BLaER1 treated with 17β-estradiol and CSF1 and Interleukin-3, amounts not matched to agents 10 nM and 100 nM (cell line): ENCODE measurements at regions not wholly inside any gene's neighbourhood (a gene's known extent, or its start where the extent isn't known, plus 50 kb on each side); places are given as distances from the start of the nearest gene placed in this dataset.
"Not testable (repeated sequence)": the region's sequence is repeated elsewhere in the genome, so short reads cannot be mapped to it uniquely, and the experiment has no call there.

Experiments used
- H3K27ac ChIP-seq, 11 experiments: shearing (Covaris generic); formaldehyde crosslinking; 2 replicates each; pipeline ENCODE4 v1.8.1; 2022
- H3K27me3 ChIP-seq, 11 experiments: shearing (Covaris generic); formaldehyde crosslinking; 2 replicates each; pipeline ENCODE4 v1.8.1; 2022
- H3K36me3 ChIP-seq, 11 experiments: shearing (Covaris generic); formaldehyde crosslinking; 2 replicates each; pipeline ENCODE4 v1.8.1; 2022
- H3K4me1 ChIP-seq, 10 experiments: shearing (Covaris generic); formaldehyde crosslinking; 2 replicates each; pipeline ENCODE4 v1.8.1; 2022
- H3K4me2 ChIP-seq, 11 experiments: shearing (Covaris generic); formaldehyde crosslinking; 2 replicates each; pipeline ENCODE4 v1.8.1; 2022
- H3K4me3 ChIP-seq, 10 experiments: shearing (Covaris generic); formaldehyde crosslinking; 2 replicates each; pipeline ENCODE4 v1.8.1; 2022
- H3K9ac ChIP-seq, 11 experiments: shearing (Covaris generic); formaldehyde crosslinking; 2 replicates each; pipeline ENCODE4 v1.8.1; 2022
- H3K9me3 ChIP-seq, 11 experiments: shearing (Covaris generic); formaldehyde crosslinking; replicated peaks in 1 of 11; 2 replicates each; pipeline ENCODE4 v1.8.1; 2022
- H4K20me1 ChIP-seq, 11 experiments: shearing (Covaris generic); formaldehyde crosslinking; 2 replicates each; pipeline ENCODE4 v1.8.1; 2022

DNA sequence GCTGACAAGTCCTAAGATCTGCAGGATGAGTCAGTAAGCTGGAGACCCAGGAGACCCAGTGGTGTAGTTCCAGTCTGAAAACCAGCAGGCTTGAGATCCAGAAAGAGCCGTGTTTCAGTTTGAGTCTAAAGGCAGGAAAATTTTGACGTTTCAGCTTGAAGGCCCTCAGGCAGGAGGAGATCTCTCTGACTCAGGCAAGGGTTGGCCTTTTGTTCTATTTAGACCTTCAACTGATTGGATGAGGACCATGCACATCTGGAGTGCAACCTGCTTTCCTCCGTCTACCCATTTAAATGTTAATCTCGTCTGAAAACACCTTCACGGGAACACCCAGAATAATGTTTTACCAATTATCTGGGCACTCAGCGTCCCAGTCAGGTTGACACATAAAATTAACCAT, 69.5 kb downstream of the NPIPA7 start:
- not testable (repeated sequence) for H3K4me1 ChIP-seq, H3K27ac ChIP-seq, H3K4me3 ChIP-seq, H3K9me3 ChIP-seq, H3K9ac ChIP-seq, H3K36me3 ChIP-seq, H3K4me2 ChIP-seq, H4K20me1 ChIP-seq, H3K27me3 ChIP-seq

DNA sequence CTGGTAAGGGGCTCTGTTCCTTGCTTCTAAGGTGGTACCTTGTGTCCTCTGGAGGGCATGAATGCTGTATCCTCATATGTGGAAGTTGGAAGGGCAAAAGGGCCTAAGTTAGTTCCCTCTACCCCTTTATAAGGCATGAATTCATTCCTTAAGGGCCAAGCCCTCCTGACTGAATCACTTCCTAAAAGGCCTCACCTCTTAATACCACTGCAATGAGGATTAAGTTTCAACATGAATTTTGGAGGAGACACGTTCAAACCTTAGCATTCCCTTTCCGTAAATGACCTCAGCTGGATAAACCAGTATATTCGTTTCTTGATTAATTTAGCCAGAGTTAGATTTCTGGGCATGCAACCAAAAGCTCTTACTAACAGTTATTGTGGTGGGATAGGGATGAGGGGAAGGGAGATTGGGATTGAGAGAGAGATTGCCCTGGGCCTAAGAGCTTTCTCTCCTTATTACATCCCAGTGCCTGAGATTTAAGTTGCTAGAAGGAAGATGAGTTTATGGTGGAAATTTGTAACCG, 70.8 kb downstream of the NPIPA7 start:
- not testable (repeated sequence) for H3K27ac ChIP-seq, H3K4me1 ChIP-seq, H4K20me1 ChIP-seq, H3K9ac ChIP-seq, H3K27me3 ChIP-seq, H3K36me3 ChIP-seq, H3K9me3 ChIP-seq, H3K4me2 ChIP-seq, H3K4me3 ChIP-seq

DNA sequence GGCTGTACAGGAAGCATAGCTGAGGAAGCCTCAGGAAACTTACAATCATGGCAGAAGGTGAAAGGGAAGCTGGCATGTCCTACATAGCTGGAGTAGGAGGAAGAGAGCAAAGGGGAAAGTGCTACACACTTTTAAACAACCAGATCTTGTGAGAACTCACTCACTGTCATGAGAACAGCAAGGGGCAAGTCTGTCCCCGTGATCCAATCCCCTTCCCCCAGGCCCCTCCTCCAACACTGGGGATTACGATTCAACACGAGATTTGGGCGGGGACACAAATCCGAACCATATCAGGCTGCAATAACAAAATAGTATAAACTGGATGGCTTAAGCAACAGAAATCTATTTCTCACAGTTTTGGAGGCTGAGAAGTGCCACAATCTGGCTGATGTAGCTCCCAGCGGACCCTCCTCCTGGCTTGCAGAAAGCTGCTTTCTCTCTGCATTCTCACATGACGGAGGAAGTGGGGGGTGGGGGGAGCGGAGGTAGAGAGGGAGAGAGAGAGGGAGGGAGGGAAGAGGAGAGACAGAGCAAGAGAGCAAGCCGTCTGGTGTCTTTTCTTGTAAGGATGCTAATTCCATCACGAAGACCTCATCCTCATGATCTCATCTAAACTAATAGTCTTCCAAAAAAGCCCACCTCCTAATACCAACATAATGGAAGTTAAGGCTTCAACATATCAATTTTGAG, 72.9 kb downstream of the NPIPA7 start:
- not testable (repeated sequence) for H3K27ac ChIP-seq, H3K9ac ChIP-seq, H3K27me3 ChIP-seq, H3K4me3 ChIP-seq, H4K20me1 ChIP-seq, H3K4me1 ChIP-seq, H3K4me2 ChIP-seq, H3K36me3 ChIP-seq, H3K9me3 ChIP-seq

DNA sequence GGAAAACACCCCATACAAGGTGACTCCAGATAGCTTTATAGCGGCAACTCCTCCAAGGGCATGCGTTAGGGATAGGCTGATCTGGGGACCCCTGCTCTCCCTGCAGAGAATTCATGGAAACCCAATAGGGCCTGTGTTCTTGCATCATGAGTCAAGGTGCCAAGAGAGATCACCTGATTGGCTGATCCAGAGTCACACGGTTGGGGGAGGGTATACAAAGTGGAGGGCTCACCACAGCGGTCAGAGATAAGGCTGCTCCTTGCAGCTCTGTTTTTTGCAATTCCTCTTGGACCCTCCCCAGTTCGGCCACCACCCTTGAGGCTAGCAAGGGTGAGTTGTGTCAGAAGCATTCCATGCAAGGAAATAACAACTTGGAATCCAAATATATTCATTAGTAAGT, 79.6 kb downstream of the NPIPA7 start:
- H3K9me3 ChIP-seq, H3K4me2 ChIP-seq, H3K9ac ChIP-seq, H3K27ac ChIP-seq, H3K36me3 ChIP-seq, H3K27me3 ChIP-seq, H3K4me1 ChIP-seq, H3K4me3 ChIP-seq, H4K20me1 ChIP-seq: not testable (repeated sequence)

DNA sequence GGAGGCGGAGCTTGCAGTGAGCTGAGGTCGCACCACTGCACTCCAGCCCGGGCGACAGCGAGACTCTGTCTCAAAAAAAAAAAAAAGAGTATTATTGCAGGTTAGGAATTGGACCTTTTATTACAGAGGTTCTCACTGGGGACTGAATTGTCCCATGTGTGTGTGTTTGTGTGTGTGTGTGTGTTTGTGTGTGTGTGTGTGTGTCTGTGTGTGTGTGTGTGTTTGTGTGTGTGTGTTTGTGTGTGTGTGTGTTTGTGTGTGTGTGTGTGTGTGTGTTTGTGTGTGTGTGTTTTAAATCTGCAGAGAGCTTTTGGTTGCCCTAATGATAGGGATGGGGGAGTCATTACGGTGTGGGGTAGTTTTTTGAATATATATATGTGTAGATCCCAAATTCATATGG, 84.9 kb downstream of the NPIPA7 start:
- H3K4me3 ChIP-seq, H3K27ac ChIP-seq, H3K36me3 ChIP-seq, H3K4me2 ChIP-seq, H3K4me1 ChIP-seq, H3K27me3 ChIP-seq, H3K9ac ChIP-seq, H4K20me1 ChIP-seq, H3K9me3 ChIP-seq: not testable (repeated sequence)

DNA sequence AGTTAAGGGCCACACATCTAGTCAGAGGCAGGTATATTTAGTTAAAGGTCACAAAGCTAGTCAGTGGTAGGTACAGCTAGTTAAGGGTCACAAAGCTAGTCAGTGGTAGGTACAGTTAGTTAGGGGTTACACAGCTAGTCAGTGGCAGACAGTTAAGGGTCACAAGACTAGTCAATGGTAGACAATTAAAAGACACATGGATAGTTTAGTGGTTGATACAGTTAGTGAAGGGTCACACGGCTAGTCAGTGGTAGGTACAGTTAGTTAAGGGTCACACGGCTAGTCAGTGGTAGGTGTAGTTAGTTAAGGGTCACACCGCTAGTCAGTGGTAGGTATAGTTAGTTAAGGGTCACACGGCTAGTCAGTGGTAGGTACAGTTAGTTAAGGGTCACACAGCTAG, 110.0 kb downstream of the NPIPA7 start:
- not testable (repeated sequence) for H3K4me1 ChIP-seq

DNA sequence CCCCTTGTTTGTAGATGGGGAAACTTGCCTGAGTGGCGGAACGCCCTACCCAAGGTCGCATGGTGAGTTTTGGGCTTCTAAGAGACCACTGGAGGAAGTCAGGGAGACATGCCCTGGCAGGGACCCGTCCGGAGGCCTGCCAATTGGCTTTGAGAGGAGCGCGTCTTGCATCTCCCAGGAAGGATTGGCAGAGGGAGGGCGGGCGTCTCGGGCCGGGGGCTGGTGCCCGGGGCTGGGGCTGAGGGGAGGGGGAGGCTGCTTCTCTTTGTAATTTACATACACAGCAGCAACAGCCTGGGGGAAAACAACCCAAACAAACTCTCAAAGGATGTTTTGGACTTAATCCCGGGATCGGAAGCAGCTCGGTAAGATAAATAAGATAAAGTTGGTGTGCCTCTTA, 110.5 kb downstream of the NPIPA7 start:
- H3K4me1 ChIP-seq, H3K4me2 ChIP-seq, H3K4me3 ChIP-seq, H4K20me1 ChIP-seq, H3K9ac ChIP-seq, H3K9me3 ChIP-seq, H3K27ac ChIP-seq, H3K27me3 ChIP-seq, H3K36me3 ChIP-seq: not testable (repeated sequence)

More for the DNA sequence above, 110.0 kb downstream of the NPIPA7 start:
- H3K4me2 ChIP-seq, H3K27ac ChIP-seq, H3K27me3 ChIP-seq, H4K20me1 ChIP-seq, H3K9me3 ChIP-seq, H3K4me3 ChIP-seq, H3K9ac ChIP-seq, H3K36me3 ChIP-seq: not testable (repeated sequence)

DNA sequence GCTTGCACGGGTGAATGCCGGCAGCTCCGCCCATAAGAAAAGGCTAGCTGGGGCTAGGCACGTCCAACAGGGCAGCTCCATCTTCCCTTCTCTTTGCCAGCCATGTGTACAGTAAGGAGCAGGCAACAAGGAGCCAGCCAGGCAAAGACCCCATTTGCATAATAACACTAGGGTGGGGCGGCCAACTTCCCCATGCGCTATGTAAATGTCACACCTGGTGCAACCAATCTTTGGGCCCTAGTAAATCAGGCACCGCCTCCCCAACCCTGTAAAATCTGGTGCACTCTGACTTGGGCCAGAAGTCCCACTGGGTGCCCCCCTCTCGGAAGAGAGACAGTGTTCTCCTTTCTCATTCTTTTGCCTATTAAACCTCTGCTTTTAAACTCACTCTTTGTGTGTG, 115.2 kb downstream of the NPIPA7 start:
- not testable (repeated sequence) for H3K36me3 ChIP-seq, H3K4me2 ChIP-seq, H3K4me3 ChIP-seq, H3K9me3 ChIP-seq, H4K20me1 ChIP-seq, H3K9ac ChIP-seq, H3K4me1 ChIP-seq, H3K27ac ChIP-seq, H3K27me3 ChIP-seq

DNA sequence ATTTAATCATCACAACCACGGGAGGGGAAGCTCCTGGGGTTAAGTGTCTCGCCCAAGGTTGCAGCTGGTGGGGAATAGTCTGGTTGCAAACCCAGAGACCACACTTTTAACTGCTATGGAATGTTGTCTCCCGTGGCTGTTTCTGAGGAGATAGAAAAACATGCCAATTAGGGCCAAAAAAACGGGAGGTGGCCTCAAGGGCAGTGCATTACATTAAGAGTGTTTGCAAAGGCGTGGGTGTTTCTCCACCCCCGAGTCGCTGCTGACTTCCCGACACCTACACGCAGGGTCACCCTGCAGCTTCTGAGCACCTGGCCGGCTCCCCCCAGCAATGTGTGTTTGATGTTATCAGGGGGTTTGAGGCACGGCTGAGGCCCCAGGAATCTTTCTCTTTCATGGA, 116.1 kb downstream of the NPIPA7 start:
- H3K4me1 ChIP-seq, H3K27ac ChIP-seq, H3K4me2 ChIP-seq, H3K4me3 ChIP-seq, H3K27me3 ChIP-seq, H3K9me3 ChIP-seq, H3K36me3 ChIP-seq, H4K20me1 ChIP-seq, H3K9ac ChIP-seq: not testable (repeated sequence)

DNA sequence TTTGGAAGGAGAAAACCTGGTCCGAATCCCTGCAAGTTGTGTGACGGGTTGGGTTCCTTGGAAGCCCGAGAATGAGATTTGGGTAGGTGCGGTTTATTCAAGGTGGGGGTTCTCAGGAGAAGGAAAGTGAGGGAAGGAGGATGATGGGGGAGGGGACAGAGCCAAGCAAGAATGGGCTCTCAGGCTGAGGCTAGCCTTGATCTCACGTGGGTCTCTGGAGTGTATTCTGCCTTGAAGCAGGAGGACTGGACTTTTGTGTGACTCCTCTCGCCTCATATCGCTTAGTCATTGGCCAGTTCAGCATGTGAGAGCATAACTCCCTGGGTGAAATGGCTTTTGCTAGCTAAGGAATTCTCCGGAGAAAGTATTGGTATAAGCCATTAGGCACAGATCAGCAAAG, 120.9 kb downstream of the NPIPA7 start:
- H3K36me3 ChIP-seq, H3K27ac ChIP-seq, H3K27me3 ChIP-seq, H3K9ac ChIP-seq, H4K20me1 ChIP-seq, H3K4me3 ChIP-seq, H3K4me2 ChIP-seq, H3K9me3 ChIP-seq, H3K4me1 ChIP-seq: not testable (repeated sequence)

DNA sequence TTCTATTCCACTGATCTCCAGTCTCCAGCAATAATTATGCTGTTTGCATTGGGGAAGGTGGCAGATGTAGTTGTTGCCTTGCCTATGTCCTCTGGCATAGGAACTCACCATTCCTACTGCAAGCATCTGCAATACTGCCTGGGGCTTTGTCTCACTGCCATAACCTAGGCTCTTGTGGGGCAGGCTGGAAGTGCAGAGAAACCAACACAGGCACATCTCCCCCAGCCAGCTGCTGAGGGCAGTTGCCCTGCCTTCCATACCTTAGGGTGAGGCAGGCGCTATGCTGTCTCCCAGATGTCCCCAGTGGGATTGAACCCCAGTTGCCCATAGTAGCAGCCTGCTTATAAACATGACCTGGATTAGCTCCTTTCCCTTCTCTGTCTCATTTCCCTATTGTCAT, 128.1 kb downstream of the NPIPA7 start:
- not testable (repeated sequence) for H4K20me1 ChIP-seq, H3K9me3 ChIP-seq, H3K9ac ChIP-seq, H3K27ac ChIP-seq, H3K36me3 ChIP-seq, H3K4me1 ChIP-seq, H3K27me3 ChIP-seq, H3K4me3 ChIP-seq, H3K4me2 ChIP-seq

DNA sequence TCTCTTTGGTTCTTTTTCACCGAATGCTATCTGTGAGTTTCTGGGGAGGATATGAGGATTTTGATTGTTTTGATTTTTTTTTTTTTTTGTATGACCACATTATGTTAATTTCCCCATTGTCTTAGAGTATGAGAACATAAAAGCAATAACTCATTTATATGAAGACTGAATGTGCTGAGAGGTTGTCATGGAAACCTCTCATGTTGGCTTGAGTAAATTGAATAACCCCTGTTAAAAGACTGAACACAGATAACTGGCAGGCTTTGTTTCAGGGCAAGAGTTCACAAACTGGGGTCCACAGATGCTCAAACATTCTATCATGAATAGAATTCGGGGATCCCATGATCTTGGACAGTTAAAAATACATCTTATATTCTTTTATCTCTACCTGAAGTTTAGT, 129.4 kb downstream of the NPIPA7 start:
- not testable (repeated sequence) for H3K27me3 ChIP-seq, H3K4me1 ChIP-seq, H3K4me2 ChIP-seq, H3K36me3 ChIP-seq, H3K9ac ChIP-seq, H3K9me3 ChIP-seq, H4K20me1 ChIP-seq, H3K4me3 ChIP-seq, H3K27ac ChIP-seq

DNA sequence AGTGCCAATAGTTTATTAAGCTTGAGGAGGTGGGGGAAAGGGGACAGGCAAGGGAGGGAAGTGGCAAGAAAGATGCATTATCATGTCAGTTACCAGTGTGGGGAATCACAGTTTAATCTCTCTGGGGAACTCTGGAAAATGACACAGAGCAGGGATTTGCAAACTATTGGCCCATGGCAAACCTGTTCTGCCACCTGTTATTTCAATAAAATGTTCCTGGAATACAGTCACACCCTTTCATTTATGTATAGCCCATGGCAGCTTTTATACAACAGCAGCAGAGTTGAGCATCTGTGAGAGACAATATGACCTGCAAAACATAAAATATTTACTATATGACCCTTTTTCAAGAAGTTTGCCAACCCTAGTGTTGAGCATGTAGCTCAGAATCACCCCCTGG, 140.5 kb downstream of the NPIPA7 start:
- not testable (repeated sequence) for H3K36me3 ChIP-seq, H3K9ac ChIP-seq, H3K4me2 ChIP-seq, H3K27ac ChIP-seq, H3K4me1 ChIP-seq, H3K9me3 ChIP-seq, H4K20me1 ChIP-seq, H3K4me3 ChIP-seq, H3K27me3 ChIP-seq

DNA sequence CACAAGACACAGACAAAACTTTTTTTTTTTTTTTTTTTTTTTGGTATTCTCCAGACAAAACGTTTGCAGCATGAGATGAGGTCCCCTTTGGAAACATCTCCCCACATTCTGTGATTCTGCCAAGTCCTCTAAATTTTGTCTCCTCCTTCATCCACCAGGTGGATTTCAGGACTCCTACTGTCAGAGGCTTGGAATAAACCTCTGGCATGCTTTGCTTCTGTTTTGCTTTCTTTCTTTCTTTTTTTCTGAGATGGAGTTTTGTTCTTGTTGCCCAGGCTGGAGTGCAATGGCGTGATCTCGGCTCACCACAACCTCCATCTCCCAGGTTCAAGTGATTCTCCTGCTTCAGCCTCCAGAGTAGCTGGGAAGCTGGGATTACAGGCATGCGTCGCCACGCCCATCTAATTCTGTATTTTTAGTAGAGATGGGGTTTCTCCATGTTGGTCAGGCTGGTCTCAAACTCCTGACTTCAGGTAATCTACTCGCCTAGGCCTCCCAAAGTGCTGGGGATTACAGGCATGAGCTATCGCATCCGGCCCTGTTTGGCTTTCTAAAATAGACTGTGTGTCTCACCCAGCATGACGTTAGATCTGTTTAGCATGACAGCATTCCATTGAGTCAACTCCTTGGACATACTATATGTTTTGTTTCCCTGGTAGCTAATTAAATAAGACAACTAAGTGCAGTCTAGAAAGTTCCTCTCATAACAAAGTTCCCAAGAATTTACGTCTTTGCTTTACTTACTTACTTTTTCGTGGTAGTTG, 142.5 kb downstream of the NPIPA7 start:
- H3K27ac ChIP-seq, H4K20me1 ChIP-seq, H3K4me2 ChIP-seq, H3K9me3 ChIP-seq, H3K4me1 ChIP-seq, H3K9ac ChIP-seq, H3K36me3 ChIP-seq, H3K4me3 ChIP-seq, H3K27me3 ChIP-seq: not testable (repeated sequence)

DNA sequence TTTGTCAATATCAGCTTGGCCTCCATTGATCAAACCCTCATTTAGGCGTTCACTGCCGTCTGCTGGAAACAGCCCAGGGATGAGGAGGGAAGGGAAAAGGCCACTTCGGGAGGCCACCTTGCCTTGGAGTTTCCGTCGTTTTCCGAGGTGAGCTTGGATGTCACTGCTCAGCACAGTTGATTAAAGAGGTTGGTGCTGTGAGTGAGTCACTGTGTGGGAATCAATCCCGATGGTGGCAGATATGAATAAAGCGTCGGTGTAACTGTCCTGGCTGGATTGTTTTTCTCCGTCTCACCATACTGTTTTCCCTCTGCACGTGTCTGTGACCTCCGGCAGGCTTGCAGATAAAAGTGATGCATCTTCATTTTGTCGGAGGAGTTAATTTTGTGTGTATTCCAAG, 148.1 kb downstream of the NPIPA7 start:
- not testable (repeated sequence) for H3K9me3 ChIP-seq, H3K9ac ChIP-seq, H3K27ac ChIP-seq, H4K20me1 ChIP-seq, H3K4me3 ChIP-seq, H3K36me3 ChIP-seq, H3K4me2 ChIP-seq, H3K27me3 ChIP-seq, H3K4me1 ChIP-seq
